ENCODE measurements at regions not wholly inside any gene's neighbourhood (a gene's known extent, or its start where the extent isn't known, plus 50 kb on each side); places are given as distances from the start of the nearest gene placed in this dataset.

DNA sequence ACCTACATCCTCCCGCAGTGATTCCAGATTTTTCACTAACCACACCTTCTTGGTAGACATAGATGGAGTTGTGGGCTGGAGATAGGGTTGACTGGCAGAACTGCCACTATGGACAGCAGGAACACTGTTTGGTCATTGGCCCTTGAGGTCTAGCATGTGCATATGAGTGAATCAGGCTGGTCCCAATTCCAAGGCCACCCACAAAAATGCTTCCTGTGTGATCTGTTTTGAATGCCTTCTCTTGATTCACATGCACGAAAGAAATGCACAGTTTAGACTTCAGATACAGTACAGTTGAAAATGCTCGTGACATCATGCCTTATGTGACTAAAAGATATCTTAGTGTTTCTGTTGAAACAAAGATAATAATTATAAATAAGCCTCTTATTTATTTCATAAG, 285.8 kb upstream of the SEMA6D start (continued):
- TF ChIP-seq CHD7 (IDR thresholded peaks at IDR 0.05; ENCODE audit: insufficient replicate concordance, low read length) (no peak), CBX8 (IDR thresholded peaks at IDR 0.05; ENCODE audit: borderline replicate concordance, low read depth, low read length) (no peak), ATF2 (IDR thresholded peaks at IDR 0.05; ENCODE audit: low read length) (no peak)

Data from H1 (cell line).